ENCODE measurements at regions not wholly inside any gene's neighbourhood (a gene's known extent, or its start where the extent isn't known, plus 50 kb on each side); places are given as distances from the start of the nearest gene placed in this dataset.
"Not testable (repeated sequence)": the region's sequence is repeated elsewhere in the genome, so short reads cannot be mapped to it uniquely, and the experiment has no call there.

GRCh38 chr4:188728359-188728758 lies 589.1 kb downstream of the TRIML1 start:
- no peak for DNase-seq

- DNase-seq, result no peak
These were observed 592.9 kb downstream of the TRIML1 start for GRCh38 chr4:188732131-188732530.

GRCh38 chr4:188735082-188735481 lies 595.8 kb downstream of the TRIML1 start:
- DNase-seq, result no peak

- DNase-seq, result no peak
These were observed 598.2 kb downstream of the TRIML1 start for GRCh38 chr4:188737251-188738002.

GRCh38 chr4:188738290-188738689 lies 599.0 kb downstream of the TRIML1 start:
- not testable (repeated sequence) for DNase-seq

GRCh38 chr4:188740172-188740571 lies 600.9 kb downstream of the TRIML1 start:
- not testable (repeated sequence) for DNase-seq

GRCh38 chr4:188740791-188741190 lies 601.5 kb downstream of the TRIML1 start:
- DNase-seq, result not testable (repeated sequence)

GRCh38 chr4:188754372-188755002 lies 615.2 kb downstream of the TRIML1 start:
- no peak for DNase-seq

- no peak for DNase-seq
These were observed 628.3 kb downstream of the TRIML1 start for GRCh38 chr4:188767496-188767895.

GRCh38 chr4:188778905-188779304 lies 639.7 kb downstream of the TRIML1 start:
- no peak for DNase-seq

GRCh38 chr4:188779581-188779980 lies 640.3 kb downstream of the TRIML1 start:
- no peak for DNase-seq

- no peak for DNase-seq
These were observed 640.8 kb downstream of the TRIML1 start for GRCh38 chr4:188780028-188780427.

- DNase-seq, result no peak
These were observed 641.4 kb downstream of the TRIML1 start for GRCh38 chr4:188780686-188781085.

GRCh38 chr4:188781655-188782054 lies 642.4 kb downstream of the TRIML1 start:
- peak in 3 of 51 donors; percentile 0 to 8 (median 1) for DNase-seq

- DNase-seq, result no peak
These were observed 643.9 kb downstream of the TRIML1 start for GRCh38 chr4:188783175-188783574.

- no peak for DNase-seq
These were observed 644.4 kb downstream of the TRIML1 start for GRCh38 chr4:188783606-188784160.

- DNase-seq, result not testable (repeated sequence)
These were observed 657.4 kb downstream of the TRIML1 start for GRCh38 chr4:188796600-188796999.

- DNase-seq, result not testable (repeated sequence)
These were observed 657.8 kb downstream of the TRIML1 start for GRCh38 chr4:188797011-188797410.

GRCh38 chr4:188804861-188805260 lies 665.6 kb downstream of the TRIML1 start:
- DNase-seq, result no peak

GRCh38 chr4:188811121-188811520 lies 671.9 kb downstream of the TRIML1 start:
- DNase-seq, result no peak

GRCh38 chr4:188812644-188813043 lies 673.4 kb downstream of the TRIML1 start:
- no peak for DNase-seq

- no peak for DNase-seq
These were observed 679.1 kb downstream of the TRIML1 start for GRCh38 chr4:188818300-188818699.

GRCh38 chr4:188819233-188819632 lies 680.0 kb downstream of the TRIML1 start:
- DNase-seq, result no peak

All from hypothalamus (tissue), 51 donors.